ENCODE measurements at regions not wholly inside any gene's neighbourhood (a gene's known extent, or its start where the extent isn't known, plus 50 kb on each side); places are given as distances from the start of the nearest gene placed in this dataset.

DNA sequence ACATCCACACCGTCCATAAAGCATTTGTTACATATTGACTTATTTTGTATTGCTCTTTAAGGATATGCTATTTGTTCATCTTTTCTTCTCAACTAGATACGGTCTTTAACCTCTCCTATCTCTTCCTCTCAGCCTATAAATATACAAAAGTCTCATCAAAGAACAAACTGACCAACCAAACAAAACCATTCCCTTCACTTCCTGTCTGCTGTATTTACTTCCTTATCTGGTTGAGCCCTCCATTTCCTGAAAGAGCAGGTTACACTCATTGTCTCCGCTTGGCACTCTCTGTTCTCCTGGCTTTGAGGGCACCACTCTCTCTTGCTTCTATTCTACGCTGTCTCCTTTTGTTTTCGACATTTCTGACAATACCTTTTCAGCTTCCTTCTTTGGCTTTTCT is 431.9 kb upstream of the TCF4 start:
- no peak for DNase-seq (ENCODE audit: insufficient read length, low spot score, missing footprints)
- no peaks in the 10 kb centered on the region for H3K9me3 ChIP-seq (ENCODE audit: low read depth, low read length)
- H2AFZ ChIP-seq (ENCODE audit: low read length): no peak overlapping the region
- TF ChIP-seq, protein P1, sequence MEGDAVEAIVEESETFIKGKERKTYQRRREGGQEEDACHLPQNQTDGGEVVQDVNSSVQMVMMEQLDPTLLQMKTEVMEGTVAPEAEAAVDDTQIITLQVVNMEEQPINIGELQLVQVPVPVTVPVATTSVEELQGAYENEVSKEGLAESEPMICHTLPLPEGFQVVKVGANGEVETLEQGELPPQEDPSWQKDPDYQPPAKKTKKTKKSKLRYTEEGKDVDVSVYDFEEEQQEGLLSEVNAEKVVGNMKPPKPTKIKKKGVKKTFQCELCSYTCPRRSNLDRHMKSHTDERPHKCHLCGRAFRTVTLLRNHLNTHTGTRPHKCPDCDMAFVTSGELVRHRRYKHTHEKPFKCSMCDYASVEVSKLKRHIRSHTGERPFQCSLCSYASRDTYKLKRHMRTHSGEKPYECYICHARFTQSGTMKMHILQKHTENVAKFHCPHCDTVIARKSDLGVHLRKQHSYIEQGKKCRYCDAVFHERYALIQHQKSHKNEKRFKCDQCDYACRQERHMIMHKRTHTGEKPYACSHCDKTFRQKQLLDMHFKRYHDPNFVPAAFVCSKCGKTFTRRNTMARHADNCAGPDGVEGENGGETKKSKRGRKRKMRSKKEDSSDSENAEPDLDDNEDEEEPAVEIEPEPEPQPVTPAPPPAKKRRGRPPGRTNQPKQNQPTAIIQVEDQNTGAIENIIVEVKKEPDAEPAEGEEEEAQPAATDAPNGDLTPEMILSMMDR (IDR thresholded peaks at IDR 0.05; ENCODE audit: extremely low read depth, low read depth, low read length): no peak
- no peak overlapping the region for H3K27ac ChIP-seq (ENCODE audit: low read depth, low read length)
- H3K4me2 ChIP-seq (ENCODE audit: insufficient read depth, low read length): no peak overlapping the region
- no peaks in the 10 kb centered on the region for H4K20me1 ChIP-seq (ENCODE audit: insufficient read depth, low read length)
- no peaks in the 10 kb centered on the region for H3K4me1 ChIP-seq (ENCODE audit: insufficient read depth, low read length)
- no peak overlapping the region for H3K4me3 ChIP-seq (ENCODE audit: insufficient read depth, low read length)
- H3K36me3 ChIP-seq (ENCODE audit: insufficient read depth, low read length): no peaks in the 10 kb centered on the region
- H3K79me2 ChIP-seq (ENCODE audit: insufficient read depth, low read length): no peaks in the 10 kb centered on the region
- no peaks in the 10 kb centered on the region for H3K27me3 ChIP-seq (ENCODE audit: insufficient read depth, low read length)

DNA sequence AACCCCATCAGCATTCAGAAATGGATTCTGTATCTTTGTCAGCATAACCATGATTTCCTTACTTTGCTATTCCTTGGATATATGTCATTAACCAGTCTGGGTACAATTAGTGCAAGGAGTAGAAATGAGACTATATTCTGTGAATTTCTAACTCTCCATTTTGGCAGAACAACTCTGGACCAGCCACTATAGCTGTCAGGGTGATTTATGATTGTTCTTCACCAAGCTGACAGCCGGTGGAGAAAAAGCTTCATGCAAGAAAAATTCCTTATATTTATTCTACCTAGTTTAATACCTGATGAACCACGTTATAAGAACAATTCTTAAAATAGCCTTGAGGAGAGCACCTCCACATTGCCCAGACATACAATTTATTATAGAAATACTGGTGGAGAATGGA is 431.2 kb upstream of the TCF4 start:
- no peaks in the 10 kb centered on the region for H3K9me3 ChIP-seq (ENCODE audit: low read depth, low read length)
- no peak for DNase-seq (ENCODE audit: insufficient read length, low spot score, missing footprints)
- no peak overlapping the region for H3K27ac ChIP-seq (ENCODE audit: low read depth, low read length)
- H3K4me2 ChIP-seq (ENCODE audit: insufficient read depth, low read length): no peak overlapping the region
- H3K36me3 ChIP-seq (ENCODE audit: insufficient read depth, low read length): no peaks in the 10 kb centered on the region
- no peaks in the 10 kb centered on the region for H3K79me2 ChIP-seq (ENCODE audit: insufficient read depth, low read length)
- no peaks in the 10 kb centered on the region for H3K4me1 ChIP-seq (ENCODE audit: insufficient read depth, low read length)
- no peaks in the 10 kb centered on the region for H4K20me1 ChIP-seq (ENCODE audit: insufficient read depth, low read length)
- H3K4me3 ChIP-seq (ENCODE audit: insufficient read depth, low read length): no peak overlapping the region
- no peaks in the 10 kb centered on the region for H3K27me3 ChIP-seq (ENCODE audit: insufficient read depth, low read length)
- H2AFZ ChIP-seq (ENCODE audit: low read length): no peak overlapping the region
- TF ChIP-seq, protein P1 (IDR thresholded peaks at IDR 0.05; ENCODE audit: extremely low read depth, low read depth, low read length): no peak

DNA sequence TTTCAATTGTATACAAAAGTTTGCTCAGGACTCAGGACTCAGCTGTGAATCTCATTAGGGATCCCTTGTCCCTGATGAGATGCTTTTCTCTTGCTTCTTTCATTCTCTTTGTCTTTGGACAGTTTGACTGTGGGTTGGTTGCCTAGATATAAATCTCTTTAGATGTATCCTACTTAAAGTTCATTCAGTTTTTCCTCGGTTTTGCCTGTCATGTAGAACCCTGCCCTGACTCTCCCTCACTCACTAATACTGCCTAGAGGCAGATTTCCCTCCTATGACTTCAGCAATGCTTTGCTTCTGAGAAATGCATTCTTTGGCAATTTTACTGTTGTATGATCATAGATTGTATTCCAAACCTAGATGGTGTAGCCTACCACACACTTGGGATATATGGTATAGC is 421.4 kb upstream of the TCF4 start:
- TF ChIP-seq, protein P1 (IDR thresholded peaks at IDR 0.05; ENCODE audit: extremely low read depth, low read depth, low read length): no peak
- no peak for DNase-seq (ENCODE audit: insufficient read length, low spot score, missing footprints)

DNA sequence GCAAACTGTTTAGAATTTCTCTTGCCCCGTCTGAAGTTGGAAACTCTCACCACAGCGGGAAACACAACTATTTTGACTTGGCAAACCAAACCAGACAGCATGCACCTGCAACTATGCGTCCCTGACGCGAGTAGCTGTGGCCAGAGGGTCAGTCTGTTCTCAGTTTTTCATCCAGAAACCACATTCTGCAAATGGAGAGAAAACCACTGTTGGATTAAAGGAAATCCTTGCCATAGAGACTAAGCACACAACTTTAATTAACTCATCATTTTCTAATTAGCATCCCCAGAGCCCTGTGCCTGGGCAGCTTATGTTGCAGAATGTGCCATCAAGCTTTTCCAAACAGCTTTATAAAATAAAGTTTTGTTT is 415.7 kb upstream of the TCF4 start:
- Histone ChIP-seq H3K27ac (ENCODE audit: low read depth, low read length) (no peak overlapping the region), H3K9me3 (ENCODE audit: low read depth, low read length) (no peaks in the 10 kb centered on the region), H3K4me2 (ENCODE audit: insufficient read depth, low read length) (no peak overlapping the region), H3K79me2 (ENCODE audit: insufficient read depth, low read length) (no peaks in the 10 kb centered on the region), H3K4me3 (ENCODE audit: insufficient read depth, low read length) (no peak overlapping the region), H3K4me1 (ENCODE audit: insufficient read depth, low read length) (peaks cover 10% of the 10 kb centered on the region), H3K27me3 (ENCODE audit: insufficient read depth, low read length) (no peaks in the 10 kb centered on the region), H4K20me1 (ENCODE audit: insufficient read depth, low read length) (no peaks in the 10 kb centered on the region), H2AFZ (ENCODE audit: low read length) (no peak overlapping the region), H3K36me3 (ENCODE audit: insufficient read depth, low read length) (no peaks in the 10 kb centered on the region)
- TF ChIP-seq, protein P1 (IDR thresholded peaks at IDR 0.05; ENCODE audit: extremely low read depth, low read depth, low read length): no peak
- DNase-seq (ENCODE audit: insufficient read length, low spot score, missing footprints): no peak

More for the DNA sequence above, 421.4 kb upstream of the TCF4 start:
- H3K27ac ChIP-seq (ENCODE audit: low read depth, low read length): no peak overlapping the region
- H4K20me1 ChIP-seq (ENCODE audit: insufficient read depth, low read length): no peaks in the 10 kb centered on the region
- no peaks in the 10 kb centered on the region for H3K4me1 ChIP-seq (ENCODE audit: insufficient read depth, low read length)
- no peaks in the 10 kb centered on the region for H3K9me3 ChIP-seq (ENCODE audit: low read depth, low read length)
- no peaks in the 10 kb centered on the region for H3K36me3 ChIP-seq (ENCODE audit: insufficient read depth, low read length)
- H3K27me3 ChIP-seq (ENCODE audit: insufficient read depth, low read length): no peaks in the 10 kb centered on the region
- no peaks in the 10 kb centered on the region for H3K79me2 ChIP-seq (ENCODE audit: insufficient read depth, low read length)
- no peak overlapping the region for H3K4me2 ChIP-seq (ENCODE audit: insufficient read depth, low read length)
- H2AFZ ChIP-seq (ENCODE audit: low read length): no peak overlapping the region
- no peak overlapping the region for H3K4me3 ChIP-seq (ENCODE audit: insufficient read depth, low read length)

Measured in osteoblast (primary cell).